OCI-LY3 (cell line): ENCODE measurements at regions not wholly inside any gene's neighbourhood (a gene's known extent, or its start where the extent isn't known, plus 50 kb on each side); places are given as distances from the start of the nearest gene placed in this dataset.
"Not testable (repeated sequence)": the region's sequence is repeated elsewhere in the genome, so short reads cannot be mapped to it uniquely, and the experiment has no call there.

Experiments
- H2AFZ ChIP-seq: fragments of 200-600, 300-600 bp; shearing (Covaris generic); 2 replicates; pipeline ENCODE4 v1.6.0; 2014; ENCODE audit warnings: antibody characterized with exemption, low read depth, low read length
- H3K27ac ChIP-seq: fragments of 200-600, 300-600 bp; sonication (generic); 2 replicates; pipeline ENCODE4 v1.5.1; 2014; ENCODE audit warnings: mild to moderate bottlenecking, low read length, moderate library complexity, mixed read lengths
- H3K27me3 ChIP-seq: fragments of 200-600, 300-600 bp; sonication (generic); 2 replicates; pipeline ENCODE4 v1.6.1; 2014; ENCODE audit warnings: low read depth, low read length, mixed read lengths
- H3K36me3 ChIP-seq: fragments of 200-600, 300-600 bp; sonication (generic); replicated peaks from 2 replicates; pipeline ENCODE3; 2014; ENCODE audit warnings: low read depth, low read length, mixed read lengths
- H3K4me1 ChIP-seq: fragments of 300-600, 200-600 bp; sonication (generic); 2 replicates; pipeline ENCODE4 v1.6.1; 2014; ENCODE audit warnings: low read length, mixed read lengths
- H3K4me2 ChIP-seq: fragments of 200-600, 300-600 bp; sonication (generic); 2 replicates; pipeline ENCODE4 v1.6.1; 2014; ENCODE audit warnings: low read length, mixed read lengths
- H3K4me3 ChIP-seq: fragments of 300-600, 200-600 bp; sonication (generic); 2 replicates; pipeline ENCODE4 v1.5.1; 2014; ENCODE audit warnings: antibody characterized with exemption, mild to moderate bottlenecking, low read length, moderate library complexity
- H3K79me2 ChIP-seq: fragments of 300-600, 200-600 bp; shearing (Covaris generic); 2 replicates; pipeline ENCODE4 v1.6.1; 2014; ENCODE audit warnings: mild to moderate bottlenecking, low read length, mixed read lengths
- H3K9ac ChIP-seq: fragments of 300-600, 200-600 bp; shearing (Covaris generic); 2 replicates; pipeline ENCODE4 v1.6.0; 2014; ENCODE audit warnings: mild to moderate bottlenecking, low read length, moderate library complexity
- H3K9me3 ChIP-seq: fragments of 200-600, 300-600 bp; shearing (Covaris generic); 2 replicates; pipeline ENCODE4 v1.6.1; 2014; ENCODE audit warnings: low read length, mixed read lengths; ENCODE audit not compliant: insufficient read depth
- H4K20me1 ChIP-seq: fragments of 200-600, 300-600 bp; sonication (generic); 2 replicates; pipeline ENCODE4 v1.6.1; 2016; ENCODE audit warnings: low read length, mixed read lengths; ENCODE audit not compliant: insufficient read depth
- CTCF ChIP-seq: fragments of 200-600, 300-600 bp; sonication (generic); IDR thresholded peaks from 2 replicates; pipeline ENCODE4 v1.5.1; 2014; ENCODE audit warnings: antibody characterized with exemption, low read length, low read depth
- EZH2phosphoT487 ChIP-seq: fragments of 200-600 bp; shearing (Covaris generic); IDR thresholded peaks from 2 replicates; pipeline ENCODE4 v1.6.1; 2018; ENCODE audit warnings: antibody characterized with exemption, mixed run types, low read depth

- no peak overlapping the region for H3K4me3 ChIP-seq
- no peaks in the 10 kb centered on the region for H3K9me3 ChIP-seq
Measured at GRCh38 chr7:113622796-113623195, 296.0 kb downstream of the PPP1R3A start.

GRCh38 chr7:113610572-113610971 is 308.2 kb downstream of the PPP1R3A start:
- TF ChIP-seq EZH2phosphoT487 = no peak
- TF ChIP-seq CTCF = no peak
- H3K4me3 ChIP-seq = no peak overlapping the region
- H2AFZ ChIP-seq = no peak overlapping the region
- H3K27me3 ChIP-seq = no peaks in the 10 kb centered on the region
- H3K36me3 ChIP-seq = no peaks in the 10 kb centered on the region
- no peak overlapping the region for H3K4me2 ChIP-seq
- H3K27ac ChIP-seq = no peak overlapping the region
- H3K4me1 ChIP-seq = no peaks in the 10 kb centered on the region
- no peaks in the 10 kb centered on the region for H3K79me2 ChIP-seq
- no peaks in the 10 kb centered on the region for H4K20me1 ChIP-seq
- no peaks in the 10 kb centered on the region for H3K9me3 ChIP-seq
- H3K9ac ChIP-seq = no peak overlapping the region

More at GRCh38 chr7:113622796-113623195, 296.0 kb downstream of the PPP1R3A start:
- Histone ChIP-seq H3K27me3 (no peaks in the 10 kb centered on the region), H3K4me2 (no peak overlapping the region), H3K4me1 (no peaks in the 10 kb centered on the region), H3K27ac (no peak overlapping the region), H3K36me3 (no peaks in the 10 kb centered on the region), H2AFZ (no peak overlapping the region), H3K79me2 (no peaks in the 10 kb centered on the region), H3K9ac (no peak overlapping the region), H4K20me1 (no peaks in the 10 kb centered on the region)
- no peak for TF ChIP-seq CTCF
- TF ChIP-seq EZH2phosphoT487 = no peak

- no peaks in the 10 kb centered on the region for H3K27me3 ChIP-seq
- no peak overlapping the region for H3K9ac ChIP-seq
- H3K27ac ChIP-seq = no peak overlapping the region
- H2AFZ ChIP-seq = no peak overlapping the region
- TF ChIP-seq CTCF (no peak), EZH2phosphoT487 (no peak)
- H4K20me1 ChIP-seq = no peaks in the 10 kb centered on the region
- no peak overlapping the region for H3K4me2 ChIP-seq
- no peak overlapping the region for H3K4me3 ChIP-seq
- H3K4me1 ChIP-seq = no peaks in the 10 kb centered on the region
- no peaks in the 10 kb centered on the region for H3K79me2 ChIP-seq
- no peaks in the 10 kb centered on the region for H3K36me3 ChIP-seq
- no peaks in the 10 kb centered on the region for H3K9me3 ChIP-seq
Measured at GRCh38 chr7:113608782-113609181, 310.0 kb downstream of the PPP1R3A start.

- Histone ChIP-seq H3K4me1 (no peaks in the 10 kb centered on the region), H3K9ac (no peak overlapping the region), H2AFZ (no peak overlapping the region), H3K4me2 (no peak overlapping the region), H4K20me1 (no peaks in the 10 kb centered on the region), H3K9me3 (no peaks in the 10 kb centered on the region), H3K4me3 (no peak overlapping the region), H3K27ac (no peak overlapping the region), H3K27me3 (no peaks in the 10 kb centered on the region), H3K36me3 (no peaks in the 10 kb centered on the region), H3K79me2 (no peaks in the 10 kb centered on the region)
- TF ChIP-seq CTCF = no peak
- no peak for TF ChIP-seq EZH2phosphoT487
Measured at GRCh38 chr7:113606325-113606724, 312.5 kb downstream of the PPP1R3A start.

- H3K27ac ChIP-seq, H3K9ac ChIP-seq, H3K4me3 ChIP-seq, H4K20me1 ChIP-seq, H3K27me3 ChIP-seq, H2AFZ ChIP-seq, H3K36me3 ChIP-seq, H3K79me2 ChIP-seq, H3K4me1 ChIP-seq, H3K9me3 ChIP-seq, H3K4me2 ChIP-seq: not testable (repeated sequence)
Measured at GRCh38 chr7:113600428-113600827, 318.4 kb downstream of the PPP1R3A start.

- H3K9me3 ChIP-seq, H4K20me1 ChIP-seq, H3K4me3 ChIP-seq, H3K27me3 ChIP-seq, H3K9ac ChIP-seq, H3K4me2 ChIP-seq, H2AFZ ChIP-seq, H3K36me3 ChIP-seq, H3K79me2 ChIP-seq, H3K27ac ChIP-seq, H3K4me1 ChIP-seq: not testable (repeated sequence)
Measured at GRCh38 chr7:113593455-113593854, 325.4 kb downstream of the PPP1R3A start.

GRCh38 chr7:113592924-113593323 is 325.9 kb downstream of the PPP1R3A start:
- H3K4me1 ChIP-seq, H3K79me2 ChIP-seq, H3K27ac ChIP-seq, H3K4me3 ChIP-seq, H3K27me3 ChIP-seq, H3K36me3 ChIP-seq, H4K20me1 ChIP-seq, H3K4me2 ChIP-seq, H3K9ac ChIP-seq, H2AFZ ChIP-seq, H3K9me3 ChIP-seq: not testable (repeated sequence)
